ENCODE measurements at regions not wholly inside any gene's neighbourhood (a gene's known extent, or its start where the extent isn't known, plus 50 kb on each side); places are given as distances from the start of the nearest gene placed in this dataset.

GRCh38 chr2:38230756-38231155, 146.3 kb downstream of the ATL2 start:
- H3K4me1 ChIP-seq (ENCODE audit: insufficient read depth, low read length, poor library complexity, severe bottlenecking) = no peaks in the 10 kb centered on the region
- POLR2A ChIA-PET = no interaction called here
- BruUV-seq (replicated peaks) = no TSS peak
- H3K4me3 ChIP-seq (ENCODE audit: low read depth, low read length, poor library complexity, severe bottlenecking) = no peak overlapping the region
- no peaks in the 10 kb centered on the region for H3K79me2 ChIP-seq (ENCODE audit: insufficient read depth, low read depth, low read length)
- no peak overlapping the region for H2AFZ ChIP-seq (ENCODE audit: low read length)
- H3K27ac ChIP-seq (ENCODE audit: low read depth, low read length, poor library complexity, severe bottlenecking) = no peak overlapping the region
- no peaks in the 10 kb centered on the region for H3K36me3 ChIP-seq (ENCODE audit: insufficient read depth, low read length)
- H3K4me2 ChIP-seq (ENCODE audit: low read length) = no peak overlapping the region
- TF ChIP-seq EZH2phosphoT487 (IDR thresholded peaks at IDR 0.05; ENCODE audit: borderline replicate concordance, low read depth, low read length) = no peak
- TF ChIP-seq, protein P1, sequence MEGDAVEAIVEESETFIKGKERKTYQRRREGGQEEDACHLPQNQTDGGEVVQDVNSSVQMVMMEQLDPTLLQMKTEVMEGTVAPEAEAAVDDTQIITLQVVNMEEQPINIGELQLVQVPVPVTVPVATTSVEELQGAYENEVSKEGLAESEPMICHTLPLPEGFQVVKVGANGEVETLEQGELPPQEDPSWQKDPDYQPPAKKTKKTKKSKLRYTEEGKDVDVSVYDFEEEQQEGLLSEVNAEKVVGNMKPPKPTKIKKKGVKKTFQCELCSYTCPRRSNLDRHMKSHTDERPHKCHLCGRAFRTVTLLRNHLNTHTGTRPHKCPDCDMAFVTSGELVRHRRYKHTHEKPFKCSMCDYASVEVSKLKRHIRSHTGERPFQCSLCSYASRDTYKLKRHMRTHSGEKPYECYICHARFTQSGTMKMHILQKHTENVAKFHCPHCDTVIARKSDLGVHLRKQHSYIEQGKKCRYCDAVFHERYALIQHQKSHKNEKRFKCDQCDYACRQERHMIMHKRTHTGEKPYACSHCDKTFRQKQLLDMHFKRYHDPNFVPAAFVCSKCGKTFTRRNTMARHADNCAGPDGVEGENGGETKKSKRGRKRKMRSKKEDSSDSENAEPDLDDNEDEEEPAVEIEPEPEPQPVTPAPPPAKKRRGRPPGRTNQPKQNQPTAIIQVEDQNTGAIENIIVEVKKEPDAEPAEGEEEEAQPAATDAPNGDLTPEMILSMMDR (conservative IDR thresholded peaks at IDR 0.05; ENCODE audit: low read length) = no peak
- CTCF ChIA-PET (ENCODE audit: unreplicated experiment) = no interaction called here
- DNase-seq (ENCODE audit: low spot score) = no peak
- H4K20me1 ChIP-seq (ENCODE audit: insufficient read depth, low read length) = no peaks in the 10 kb centered on the region
- H3K9me3 ChIP-seq (ENCODE audit: low read length) = no peaks in the 10 kb centered on the region
- no peaks in the 10 kb centered on the region for H3K9me2 ChIP-seq (ENCODE audit: insufficient read depth, low read length)
- intact Hi-C loops (cut with micrococcal nuclease; ENCODE audit: unreplicated experiment) = no loop called here

DNA sequence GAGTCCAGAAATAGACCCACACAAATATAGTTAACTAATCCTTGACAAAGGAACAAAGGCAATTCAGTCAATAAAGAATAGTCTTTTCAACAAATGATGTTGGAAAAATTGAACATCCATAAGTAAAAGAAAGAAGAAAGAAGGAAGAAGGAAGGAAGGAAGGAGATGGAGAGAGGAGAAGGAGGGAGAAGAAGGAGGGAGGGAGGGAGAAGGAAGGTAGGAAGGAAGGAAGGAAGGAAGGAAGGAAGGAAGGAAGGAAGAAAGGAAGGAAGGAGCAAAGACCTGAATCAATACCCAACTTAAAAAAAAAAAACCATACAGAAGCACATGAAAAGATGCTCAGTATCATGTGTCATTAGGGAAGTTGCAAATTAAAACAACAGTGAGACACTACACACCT, 148.3 kb downstream of the ATL2 start:
- CTCF ChIA-PET (ENCODE audit: unreplicated experiment) = no interaction called here
- no TSS peak for BruUV-seq (replicated peaks)
- no peaks in the 10 kb centered on the region for H3K79me2 ChIP-seq (ENCODE audit: insufficient read depth, low read depth, low read length)

DNA sequence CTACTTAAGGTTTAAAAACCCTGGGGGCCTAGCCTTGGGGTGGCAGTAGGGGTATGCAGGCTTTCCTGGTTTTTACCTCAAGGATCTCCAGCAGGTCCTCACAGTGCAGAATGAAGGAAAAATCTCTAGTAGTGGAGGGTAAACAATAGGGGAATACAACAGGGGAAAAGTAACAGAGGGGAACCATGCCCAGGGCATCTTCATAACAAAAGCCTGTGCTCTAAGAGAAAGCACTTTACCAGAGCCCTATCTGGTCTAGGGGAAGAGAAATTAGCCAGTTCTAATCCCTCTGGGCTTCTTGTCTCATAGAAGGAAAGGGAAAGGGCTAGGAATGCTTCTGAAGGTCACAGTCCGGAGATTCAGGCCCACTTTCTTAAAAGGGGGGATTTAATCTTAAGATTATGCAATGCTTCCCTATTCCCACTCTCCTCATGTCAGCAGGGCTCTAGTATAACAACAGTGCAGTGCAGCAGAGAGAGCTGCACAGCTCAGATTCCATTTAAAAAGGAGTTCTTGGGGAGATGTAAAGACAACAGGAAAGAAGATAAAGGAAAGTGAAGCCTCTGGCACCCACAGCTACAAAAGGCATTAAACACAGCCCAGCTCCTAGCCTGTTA, 149.0 kb upstream of the CYP1B1 start:
- CTCF ChIA-PET (ENCODE audit: unreplicated experiment) = no interaction called here
- POLR2A ChIA-PET = interaction anchor here (0.6 to 1.2 kb wide), 2 partner anchors 20 to 745 kb away, joined by 3 to 4 read pairs; no protein-coding TSS in a partner anchor
- H4K20me1 ChIP-seq (ENCODE audit: insufficient read depth, low read length) = no peaks in the 10 kb centered on the region

More for the DNA sequence above, 148.3 kb downstream of the ATL2 start:
- no peaks in the 10 kb centered on the region for H3K4me1 ChIP-seq (ENCODE audit: insufficient read depth, low read length, poor library complexity, severe bottlenecking)
- TF ChIP-seq EZH2phosphoT487 (IDR thresholded peaks at IDR 0.05; ENCODE audit: borderline replicate concordance, low read depth, low read length) = no peak
- TF ChIP-seq, protein P1 (conservative IDR thresholded peaks at IDR 0.05; ENCODE audit: low read length) = no peak
- H2AFZ ChIP-seq (ENCODE audit: low read length) = no peak overlapping the region
- no peaks in the 10 kb centered on the region for H3K9me3 ChIP-seq (ENCODE audit: low read length)
- no peaks in the 10 kb centered on the region for H3K36me3 ChIP-seq (ENCODE audit: insufficient read depth, low read length)
- no peak for DNase-seq (ENCODE audit: low spot score)
- H3K9me2 ChIP-seq (ENCODE audit: insufficient read depth, low read length) = no peaks in the 10 kb centered on the region
- intact Hi-C loops (cut with micrococcal nuclease; ENCODE audit: unreplicated experiment) = no loop called here
- no peak overlapping the region for H3K4me2 ChIP-seq (ENCODE audit: low read length)
- H3K27ac ChIP-seq (ENCODE audit: low read depth, low read length, poor library complexity, severe bottlenecking) = no peak overlapping the region
- H4K20me1 ChIP-seq (ENCODE audit: insufficient read depth, low read length) = no peaks in the 10 kb centered on the region
- H3K4me3 ChIP-seq (ENCODE audit: low read depth, low read length, poor library complexity, severe bottlenecking) = no peak overlapping the region
- POLR2A ChIA-PET = interaction anchor here (0.8 kb wide), 1 partner anchor 1325 kb away, joined by 5 read pairs; no protein-coding TSS in a partner anchor

More for the DNA sequence above, 149.0 kb upstream of the CYP1B1 start:
- H2AFZ ChIP-seq (ENCODE audit: low read length) = no peak overlapping the region
- BruUV-seq (replicated peaks) = no TSS peak
- H3K36me3 ChIP-seq (ENCODE audit: insufficient read depth, low read length) = no peaks in the 10 kb centered on the region
- intact Hi-C loops (cut with micrococcal nuclease; ENCODE audit: unreplicated experiment) = no loop called here
- no peaks in the 10 kb centered on the region for H3K9me3 ChIP-seq (ENCODE audit: low read length)
- no peak overlapping the region for H3K4me2 ChIP-seq (ENCODE audit: low read length)
- no peaks in the 10 kb centered on the region for H3K79me2 ChIP-seq (ENCODE audit: insufficient read depth, low read depth, low read length)
- no peaks in the 10 kb centered on the region for H3K4me1 ChIP-seq (ENCODE audit: insufficient read depth, low read length, poor library complexity, severe bottlenecking)
- H3K27ac ChIP-seq (ENCODE audit: low read depth, low read length, poor library complexity, severe bottlenecking) = no peak overlapping the region
- no peaks in the 10 kb centered on the region for H3K9me2 ChIP-seq (ENCODE audit: insufficient read depth, low read length)
- DNase-seq (ENCODE audit: low spot score) = no peak
- TF ChIP-seq, protein P1 (conservative IDR thresholded peaks at IDR 0.05; ENCODE audit: low read length) = no peak
- TF ChIP-seq EZH2phosphoT487 (IDR thresholded peaks at IDR 0.05; ENCODE audit: borderline replicate concordance, low read depth, low read length) = no peak
- H3K4me3 ChIP-seq (ENCODE audit: low read depth, low read length, poor library complexity, severe bottlenecking) = no peak overlapping the region
